ENCODE measurements at regions not wholly inside any gene's neighbourhood (a gene's known extent, or its start where the extent isn't known, plus 50 kb on each side); places are given as distances from the start of the nearest gene placed in this dataset.

DNA sequence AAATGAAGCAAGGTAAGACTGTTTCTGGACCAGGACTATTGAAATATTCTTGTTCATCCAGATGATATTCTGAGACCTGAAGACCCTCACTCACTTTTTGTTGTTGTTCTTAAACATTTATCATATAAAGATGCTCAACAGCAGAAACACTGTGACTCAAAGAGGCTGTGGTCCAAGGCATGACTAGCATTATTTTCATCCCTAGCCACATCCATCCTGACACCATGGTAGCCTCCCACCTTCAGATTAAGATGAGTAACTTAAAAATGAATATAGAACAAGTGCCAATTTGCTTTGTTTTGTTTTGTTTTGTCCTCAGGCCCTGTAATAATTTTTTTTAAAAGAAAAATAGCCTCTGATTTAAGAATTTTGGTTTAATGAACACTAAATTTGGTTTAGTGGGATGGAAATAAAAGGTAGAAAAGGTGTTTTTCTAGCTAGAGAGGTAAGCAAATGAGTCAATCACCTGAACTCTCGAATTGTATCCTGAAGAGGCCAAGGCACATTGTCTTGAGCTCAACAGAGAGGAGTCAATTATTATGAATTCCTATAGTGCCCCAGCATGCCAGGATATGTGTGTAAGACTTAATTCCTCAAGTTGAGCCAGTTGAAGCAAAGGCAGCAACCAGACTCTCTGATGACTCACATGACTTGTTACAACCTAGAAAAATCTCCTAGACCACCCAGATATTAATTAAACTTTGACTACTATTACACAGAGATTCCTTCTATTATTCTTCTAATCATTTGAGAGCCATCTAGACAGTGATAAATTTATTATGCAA is 380.1 kb upstream of the TUSC1 start:
- in situ Hi-C loops (cut with HindIII; ENCODE audit: low pct_ligation_motif_present, low sequenced_read_pairs) = no loop called here
- H3K36me3 ChIP-seq (replicated peaks) = no peaks in the 10 kb centered on the region
- no peak for TF ChIP-seq CTCF (IDR thresholded peaks at IDR 0.05; ENCODE audit: low read depth, low read length, missing control alignments)
- H3K27me3 ChIP-seq (replicated peaks) = no peaks in the 10 kb centered on the region
- no peak overlapping the region for H3K27ac ChIP-seq
- no peak for DNase-seq
- H3K4me3 ChIP-seq (ENCODE audit: low read depth, low read length) = no peak overlapping the region

DNA sequence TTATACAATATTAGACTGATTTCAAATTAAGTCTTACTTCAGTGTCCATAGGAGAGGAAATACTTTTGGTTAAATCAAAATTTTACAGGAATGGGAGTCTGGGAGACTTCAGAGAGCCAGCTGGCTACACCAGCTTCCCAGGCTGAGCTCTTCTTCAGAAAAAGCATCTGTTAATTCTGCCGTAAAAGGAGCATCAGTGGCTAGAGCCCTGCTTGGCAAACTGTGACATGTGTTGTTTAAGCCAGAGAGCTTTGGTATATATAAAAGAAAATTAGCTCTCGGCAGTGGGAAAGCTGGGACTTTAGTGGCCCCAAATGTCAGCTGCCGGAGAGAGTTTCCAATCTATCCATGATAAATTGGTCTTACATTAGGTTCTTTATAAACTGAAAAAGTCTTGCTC is 378.8 kb upstream of the TUSC1 start:
- in situ Hi-C loops (cut with HindIII; ENCODE audit: low pct_ligation_motif_present, low sequenced_read_pairs) = no loop called here
- TF ChIP-seq CTCF (IDR thresholded peaks at IDR 0.05; ENCODE audit: low read depth, low read length, missing control alignments) = no peak
- no peak overlapping the region for H3K4me3 ChIP-seq (ENCODE audit: low read depth, low read length)
- DNase-seq = no peak
- H3K27ac ChIP-seq = no peak overlapping the region
- no peaks in the 10 kb centered on the region for H3K36me3 ChIP-seq (replicated peaks)
- H3K27me3 ChIP-seq (replicated peaks) = no peaks in the 10 kb centered on the region

- H3K27me3 ChIP-seq (replicated peaks) = no peaks in the 10 kb centered on the region
- no peak overlapping the region for H3K27ac ChIP-seq
- TF ChIP-seq CTCF (IDR thresholded peaks at IDR 0.05; ENCODE audit: low read depth, low read length, missing control alignments) = no peak
- H3K36me3 ChIP-seq (replicated peaks) = no peaks in the 10 kb centered on the region
- peak; percentile 14 for DNase-seq
- H3K4me3 ChIP-seq (ENCODE audit: low read depth, low read length) = no peak overlapping the region
- in situ Hi-C loops (cut with HindIII; ENCODE audit: low pct_ligation_motif_present, low sequenced_read_pairs) = no loop called here
Observed at GRCh38 chr9:26054600-26055520, 376.6 kb upstream of the TUSC1 start.

DNA sequence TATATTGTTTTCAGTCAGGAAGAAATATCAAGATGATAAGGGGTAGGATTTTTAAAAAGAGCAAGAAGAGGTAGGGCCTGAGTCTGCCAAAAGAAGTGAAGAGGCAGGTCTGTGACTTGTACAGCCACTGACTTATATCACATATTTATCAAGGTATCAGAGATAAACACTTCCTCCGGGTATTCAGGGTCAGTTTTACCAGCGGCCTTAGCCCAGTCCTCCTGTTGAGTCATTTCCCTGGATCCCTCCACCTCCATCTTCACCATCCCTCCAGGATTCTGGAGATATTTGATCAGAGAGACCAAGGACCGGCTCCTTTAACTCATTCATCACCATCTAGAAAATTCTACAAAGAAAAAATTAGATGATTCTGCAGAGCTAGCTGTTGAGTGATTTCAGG is 375.7 kb upstream of the TUSC1 start:
- H3K27me3 ChIP-seq (replicated peaks) = no peaks in the 10 kb centered on the region
- DNase-seq = no peak
- H3K4me3 ChIP-seq (ENCODE audit: low read depth, low read length) = no peak overlapping the region
- H3K27ac ChIP-seq = no peak overlapping the region
- in situ Hi-C loops (cut with HindIII; ENCODE audit: low pct_ligation_motif_present, low sequenced_read_pairs) = no loop called here
- no peaks in the 10 kb centered on the region for H3K36me3 ChIP-seq (replicated peaks)
- TF ChIP-seq CTCF (IDR thresholded peaks at IDR 0.05; ENCODE audit: low read depth, low read length, missing control alignments) = no peak

GRCh38 chr9:26043431-26043830 is 365.2 kb upstream of the TUSC1 start:
- Histone ChIP-seq H3K27ac (no peak overlapping the region), H3K36me3 (replicated peaks) (no peaks in the 10 kb centered on the region), H3K27me3 (replicated peaks) (no peaks in the 10 kb centered on the region), H3K4me3 (ENCODE audit: low read depth, low read length) (no peak overlapping the region)
- TF ChIP-seq CTCF (IDR thresholded peaks at IDR 0.05; ENCODE audit: low read depth, low read length, missing control alignments) = no peak
- in situ Hi-C loops (cut with HindIII; ENCODE audit: low pct_ligation_motif_present, low sequenced_read_pairs) = no loop called here
- no peak for DNase-seq

Measured in brain microvascular endothelial cell (primary cell).